DND-41 (cell line): ENCODE measurements at regions not wholly inside any gene's neighbourhood (a gene's known extent, or its start where the extent isn't known, plus 50 kb on each side); places are given as distances from the start of the nearest gene placed in this dataset.

Experiments used
- ATAC-seq: fragments of 200-7000 bp; cut with Tn5 transposase; 3 replicates; pipeline ENCODE4 v1.9.1; 2021; ENCODE audit warnings: low read depth; ENCODE audit not compliant: insufficient read depth
- DNase-seq: peaks from one replicate; pipeline ENCODE4 v3.0.0-alpha.2; 2020
- H2AFZ ChIP-seq: 2 replicates; pipeline ENCODE4 v1.6.0; 2012; ENCODE audit warnings: low read depth, low read length
- H3K27ac ChIP-seq: 2 replicates; pipeline ENCODE4 v1.5.1; 2012; ENCODE audit warnings: low read length, inconsistent platforms
- H3K27me3 ChIP-seq: fragments of 200-600 bp; sonication (generic); 2 replicates; pipeline ENCODE4 v1.6.0; 2012; ENCODE audit warnings: low read length, mild to moderate bottlenecking, inconsistent platforms; ENCODE audit not compliant: insufficient read depth, poor library complexity
- H3K36me3 ChIP-seq: 2 replicates; pipeline ENCODE4 v1.5.1; 2012; ENCODE audit warnings: low read length, inconsistent platforms; ENCODE audit not compliant: insufficient read depth
- H3K4me1 ChIP-seq: 2 replicates; pipeline ENCODE4 v1.5.1; 2012; ENCODE audit warnings: mild to moderate bottlenecking, low read length; ENCODE audit not compliant: insufficient read depth
- H3K4me2 ChIP-seq: 2 replicates; pipeline ENCODE4 v1.6.0; 2012; ENCODE audit warnings: mild to moderate bottlenecking, moderate library complexity, low read length, inconsistent platforms; ENCODE audit not compliant: insufficient read depth
- H3K4me3 ChIP-seq, 2 experiments: fragments of 200-600 bp in 1 of 2; shearing (Covaris generic) in 1 of 2; 2 replicates each; pipeline ENCODE4 v1.5.1; 2012 to 2016; ENCODE audit warnings: inconsistent platforms in 2 of 2, low read length in 2 of 2, mild to moderate bottlenecking in 2 of 2, low read depth in 1 of 2, moderate library complexity in 1 of 2
- H3K79me2 ChIP-seq: 2 replicates; pipeline ENCODE4 v1.6.0; 2012; ENCODE audit warnings: low read length, inconsistent platforms; ENCODE audit not compliant: insufficient read depth
- H3K9ac ChIP-seq: 2 replicates; pipeline ENCODE4 v1.6.0; 2012; ENCODE audit warnings: low read depth, mild to moderate bottlenecking, inconsistent platforms, low read length, moderate library complexity
- H3K9me3 ChIP-seq: 2 replicates; pipeline ENCODE4 v1.5.1; 2012; ENCODE audit warnings: low read length, moderate library complexity, mild to moderate bottlenecking, inconsistent platforms; ENCODE audit not compliant: insufficient read depth, severe bottlenecking
- H4K20me1 ChIP-seq: 2 replicates; pipeline ENCODE4 v1.6.0; 2012; ENCODE audit warnings: low read length; ENCODE audit not compliant: insufficient read depth
- CTCF ChIP-seq: IDR thresholded peaks from 2 replicates; pipeline ENCODE4 v1.5.1; 2012; ENCODE audit warnings: borderline replicate concordance, low read length, moderate library complexity, mild to moderate bottlenecking; ENCODE audit not compliant: poor library complexity, severe bottlenecking; ENCODE audit errors: extremely low read depth
- EZH2 ChIP-seq: IDR thresholded peaks from 3 replicates; pipeline ENCODE4 v1.6.1; 2012; ENCODE audit warnings: borderline replicate concordance, low read depth, mild to moderate bottlenecking, moderate library complexity, low read length, inconsistent platforms; ENCODE audit not compliant: severe bottlenecking

DNA sequence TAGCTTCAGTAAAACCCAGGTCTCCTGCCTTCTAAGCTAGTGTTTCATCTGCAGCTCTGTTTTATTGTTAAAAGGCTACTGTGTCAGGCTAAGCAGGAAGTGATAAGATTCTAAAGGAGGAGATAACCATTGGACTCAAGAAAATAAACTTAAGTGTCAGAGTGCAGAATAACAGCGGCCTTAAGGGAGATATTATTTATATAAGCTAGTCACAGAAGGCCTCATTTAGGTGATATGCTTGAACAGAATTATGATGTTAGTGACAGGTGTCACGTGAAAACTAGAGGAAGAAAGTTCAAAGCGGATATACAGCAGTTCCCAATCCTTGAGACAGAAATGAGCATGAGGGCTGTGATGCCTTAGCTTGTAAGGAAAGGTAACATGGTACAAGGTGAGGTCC lies 373.4 kb downstream of the FOXG1 start:
- Histone ChIP-seq H3K27me3 (no peaks in the 10 kb centered on the region), H3K9me3 (no peaks in the 10 kb centered on the region), H2AFZ (no peak overlapping the region), H3K79me2 (no peaks in the 10 kb centered on the region), H3K4me1 (no peaks in the 10 kb centered on the region), H3K4me3 (no peak overlapping the region), H3K9ac (no peak overlapping the region), H3K27ac (no peak overlapping the region), H4K20me1 (no peaks in the 10 kb centered on the region), H3K36me3 (no peaks in the 10 kb centered on the region), H3K4me2 (no peak overlapping the region)
- DNase-seq (no peak), ATAC-seq (no peak)
- TF ChIP-seq EZH2: no peak
- no peak for TF ChIP-seq CTCF

DNA sequence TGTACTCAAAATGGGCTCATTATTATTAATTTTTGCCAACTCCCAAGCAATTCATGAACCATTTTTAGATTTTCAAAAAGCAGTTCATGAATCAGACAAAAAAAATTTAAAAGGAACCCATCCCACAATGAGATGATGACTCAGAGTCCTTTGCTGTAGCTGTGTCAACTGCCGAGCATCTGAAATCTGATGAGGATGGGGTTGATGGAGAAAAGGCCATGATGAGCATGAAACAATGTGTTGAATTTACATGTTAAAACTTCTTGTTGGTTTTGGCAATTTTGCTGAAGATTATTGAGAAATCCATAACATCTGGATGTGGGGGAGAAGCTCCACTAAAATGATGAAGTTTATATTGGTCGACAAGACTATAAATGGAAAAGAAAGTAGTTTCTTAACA lies 378.0 kb downstream of the FOXG1 start:
- Histone ChIP-seq H3K27ac (no peak overlapping the region), H3K36me3 (no peaks in the 10 kb centered on the region), H4K20me1 (no peaks in the 10 kb centered on the region), H3K4me3 (no peak overlapping the region), H2AFZ (no peak overlapping the region), H3K4me2 (no peak overlapping the region), H3K9me3 (peaks cover 3% of the 10 kb centered on the region), H3K79me2 (no peaks in the 10 kb centered on the region), H3K4me1 (no peaks in the 10 kb centered on the region), H3K27me3 (no peaks in the 10 kb centered on the region), H3K9ac (no peak overlapping the region)
- DNase-seq (no peak), ATAC-seq (no peak)
- no peak for TF ChIP-seq EZH2
- TF ChIP-seq CTCF: no peak

- Histone ChIP-seq H3K27ac (no peak overlapping the region), H3K4me3 (no peak overlapping the region), H3K4me2 (no peak overlapping the region), H3K79me2 (no peaks in the 10 kb centered on the region), H3K4me1 (no peaks in the 10 kb centered on the region), H3K36me3 (no peaks in the 10 kb centered on the region), H3K27me3 (no peaks in the 10 kb centered on the region), H3K9ac (no peak overlapping the region), H2AFZ (no peak overlapping the region), H4K20me1 (no peaks in the 10 kb centered on the region), H3K9me3 (peaks cover 3% of the 10 kb centered on the region)
- ATAC-seq (no peak), DNase-seq (no peak)
- TF ChIP-seq CTCF (no peak), EZH2 (no peak)
These were observed 381.6 kb downstream of the FOXG1 start for GRCh38 chr14:29148221-29148620.

DNA sequence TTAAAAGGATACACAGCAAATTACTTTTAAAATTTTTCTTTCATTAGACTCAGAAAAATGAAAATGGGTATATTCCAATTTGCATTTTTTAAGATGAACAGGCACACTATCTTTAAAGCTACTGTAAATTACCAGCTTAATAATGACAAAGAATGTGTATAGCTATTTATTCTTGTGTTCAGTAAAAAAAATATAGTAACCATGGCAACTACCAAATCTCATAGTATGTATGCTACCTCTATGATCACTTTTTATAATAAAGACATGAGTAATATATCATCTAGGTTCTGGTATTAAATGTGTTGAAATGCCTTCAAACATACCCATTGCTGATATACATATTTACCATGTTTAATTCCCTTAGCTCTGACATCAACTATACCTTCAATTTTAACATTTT lies 383.2 kb downstream of the FOXG1 start:
- no peaks in the 10 kb centered on the region for H3K79me2 ChIP-seq
- H3K9ac ChIP-seq: no peak overlapping the region
- no peaks in the 10 kb centered on the region for H3K4me1 ChIP-seq
- no peak for TF ChIP-seq EZH2
- no peak for TF ChIP-seq CTCF
- H3K27ac ChIP-seq: no peak overlapping the region
- no peak overlapping the region for H3K4me2 ChIP-seq
- H3K9me3 ChIP-seq: peaks cover 3% of the 10 kb centered on the region
- no peaks in the 10 kb centered on the region for H3K36me3 ChIP-seq
- no peak overlapping the region for H2AFZ ChIP-seq
- no peak overlapping the region for H3K4me3 ChIP-seq
- H4K20me1 ChIP-seq: no peaks in the 10 kb centered on the region
- no peaks in the 10 kb centered on the region for H3K27me3 ChIP-seq
- no peak for DNase-seq
- ATAC-seq: no peak
